ENCODE measurements at regions not wholly inside any gene's neighbourhood (a gene's known extent, or its start where the extent isn't known, plus 50 kb on each side); places are given as distances from the start of the nearest gene placed in this dataset.
"Not testable (repeated sequence)": the region's sequence is repeated elsewhere in the genome, so short reads cannot be mapped to it uniquely, and the experiment has no call there.

GRCh38 chr17:20633268-20634059 is 53.9 kb downstream of the CDRT15L2 start:
- H3K27ac ChIP-seq; in situ Hi-C loops (cut with MboI); H3K9me3 ChIP-seq (ENCODE audit: low read depth); H3K9ac ChIP-seq; H3K4me2 ChIP-seq (ENCODE audit: unreplicated experiment); H2AFZ ChIP-seq; H3K4me3 ChIP-seq; H3K9me2 ChIP-seq (ENCODE audit: insufficient read depth); H3K79me2 ChIP-seq (ENCODE audit: insufficient read depth); H4K20me1 ChIP-seq (ENCODE audit: insufficient read depth); DNase-seq; H3K4me1 ChIP-seq (ENCODE audit: insufficient read depth); H3K36me3 ChIP-seq (ENCODE audit: low read depth); H3F3A ChIP-seq (ENCODE audit: insufficient read depth); H3K27me3 ChIP-seq (replicated peaks; ENCODE audit: insufficient read depth): not testable (repeated sequence)
- WGBS, 2 experiments (ENCODE audit: low coverage in 1 of 2, low lambda C conversion rate in 2 of 2, missing lambda C conversion rate in 2 of 2): 67 to 72% methylated on average over 31 to 32 of the region's 33 CpGs

- H3K4me3 ChIP-seq; H4K20me1 ChIP-seq (ENCODE audit: insufficient read depth); H3K4me1 ChIP-seq (ENCODE audit: insufficient read depth); H3F3A ChIP-seq (ENCODE audit: insufficient read depth); H2AFZ ChIP-seq; in situ Hi-C loops (cut with MboI); H3K9me3 ChIP-seq (ENCODE audit: low read depth); H3K36me3 ChIP-seq (ENCODE audit: low read depth); H3K79me2 ChIP-seq (ENCODE audit: insufficient read depth); H3K27ac ChIP-seq; H3K9ac ChIP-seq; H3K9me2 ChIP-seq (ENCODE audit: insufficient read depth); DNase-seq; H3K27me3 ChIP-seq (replicated peaks; ENCODE audit: insufficient read depth); H3K4me2 ChIP-seq (ENCODE audit: unreplicated experiment): not testable (repeated sequence)
- 6 to 25% methylated on average over 5 to 7 of the region's 7 CpGs for WGBS, 2 experiments (ENCODE audit: low coverage in 1 of 2, low lambda C conversion rate in 2 of 2, missing lambda C conversion rate in 2 of 2)
Observed at GRCh38 chr17:20640147-20640546, 60.6 kb downstream of the CDRT15L2 start.

- H3K4me2 ChIP-seq (ENCODE audit: unreplicated experiment); H3K27me3 ChIP-seq (replicated peaks; ENCODE audit: insufficient read depth); H2AFZ ChIP-seq; H3K9me2 ChIP-seq (ENCODE audit: insufficient read depth); H3K9me3 ChIP-seq (ENCODE audit: low read depth); DNase-seq; H3K4me3 ChIP-seq; H3K36me3 ChIP-seq (ENCODE audit: low read depth); in situ Hi-C loops (cut with MboI); H3F3A ChIP-seq (ENCODE audit: insufficient read depth); H3K27ac ChIP-seq; H3K79me2 ChIP-seq (ENCODE audit: insufficient read depth); H3K9ac ChIP-seq; H4K20me1 ChIP-seq (ENCODE audit: insufficient read depth); H3K4me1 ChIP-seq (ENCODE audit: insufficient read depth): not testable (repeated sequence)
- 21 to 25% methylated on average over 12 to 13 of the region's 13 CpGs for WGBS, 2 experiments (ENCODE audit: low coverage in 1 of 2, low lambda C conversion rate in 2 of 2, missing lambda C conversion rate in 2 of 2)
Observed at GRCh38 chr17:20646661-20647272, 67.2 kb downstream of the CDRT15L2 start.

GRCh38 chr17:20649097-20649767 is 69.7 kb downstream of the CDRT15L2 start:
- H3K9me3 ChIP-seq (ENCODE audit: low read depth); H2AFZ ChIP-seq; H3K9ac ChIP-seq; H3K79me2 ChIP-seq (ENCODE audit: insufficient read depth); H3K4me1 ChIP-seq (ENCODE audit: insufficient read depth); H3F3A ChIP-seq (ENCODE audit: insufficient read depth); H3K36me3 ChIP-seq (ENCODE audit: low read depth); H3K9me2 ChIP-seq (ENCODE audit: insufficient read depth); H3K4me2 ChIP-seq (ENCODE audit: unreplicated experiment); DNase-seq; H3K27ac ChIP-seq; H4K20me1 ChIP-seq (ENCODE audit: insufficient read depth); H3K27me3 ChIP-seq (replicated peaks; ENCODE audit: insufficient read depth); H3K4me3 ChIP-seq; in situ Hi-C loops (cut with MboI): not testable (repeated sequence)
- WGBS, 2 experiments (ENCODE audit: low coverage in 1 of 2, low lambda C conversion rate in 2 of 2, missing lambda C conversion rate in 2 of 2): 50 to 53% methylated on average over 8 of the region's 8 CpGs

GRCh38 chr17:20651022-20651421 is 71.5 kb downstream of the CDRT15L2 start:
- H3K9me3 ChIP-seq (ENCODE audit: low read depth); H3K4me3 ChIP-seq; DNase-seq; H3K9ac ChIP-seq; H3K4me1 ChIP-seq (ENCODE audit: insufficient read depth); H3K4me2 ChIP-seq (ENCODE audit: unreplicated experiment); H3K36me3 ChIP-seq (ENCODE audit: low read depth); in situ Hi-C loops (cut with MboI); H3F3A ChIP-seq (ENCODE audit: insufficient read depth); H3K9me2 ChIP-seq (ENCODE audit: insufficient read depth); H3K79me2 ChIP-seq (ENCODE audit: insufficient read depth); H4K20me1 ChIP-seq (ENCODE audit: insufficient read depth); H2AFZ ChIP-seq; H3K27me3 ChIP-seq (replicated peaks; ENCODE audit: insufficient read depth); H3K27ac ChIP-seq: not testable (repeated sequence)
- 71 to 72% methylated on average over 8 of the region's 8 CpGs for WGBS, 2 experiments (ENCODE audit: low coverage in 1 of 2, low lambda C conversion rate in 2 of 2, missing lambda C conversion rate in 2 of 2)

- H2AFZ ChIP-seq; H3K4me1 ChIP-seq (ENCODE audit: insufficient read depth); H3K4me3 ChIP-seq; DNase-seq; H3K9me3 ChIP-seq (ENCODE audit: low read depth); H4K20me1 ChIP-seq (ENCODE audit: insufficient read depth); H3K36me3 ChIP-seq (ENCODE audit: low read depth); H3K9me2 ChIP-seq (ENCODE audit: insufficient read depth); H3K79me2 ChIP-seq (ENCODE audit: insufficient read depth); in situ Hi-C loops (cut with MboI); H3F3A ChIP-seq (ENCODE audit: insufficient read depth); H3K9ac ChIP-seq; H3K27me3 ChIP-seq (replicated peaks; ENCODE audit: insufficient read depth); H3K27ac ChIP-seq; H3K4me2 ChIP-seq (ENCODE audit: unreplicated experiment): not testable (repeated sequence)
- WGBS, 2 experiments (ENCODE audit: low coverage in 1 of 2, low lambda C conversion rate in 2 of 2, missing lambda C conversion rate in 2 of 2): 0 to 4% methylated on average over 2 of the region's 2 CpGs
Observed at GRCh38 chr17:20651736-20652135, 72.2 kb downstream of the CDRT15L2 start.

GRCh38 chr17:20653391-20653790 is 73.9 kb downstream of the CDRT15L2 start:
- H3K4me2 ChIP-seq (ENCODE audit: unreplicated experiment); in situ Hi-C loops (cut with MboI); H4K20me1 ChIP-seq (ENCODE audit: insufficient read depth); H3K4me3 ChIP-seq; H3K27ac ChIP-seq; H3K9me3 ChIP-seq (ENCODE audit: low read depth); H3K4me1 ChIP-seq (ENCODE audit: insufficient read depth); H2AFZ ChIP-seq; H3K9ac ChIP-seq; H3K36me3 ChIP-seq (ENCODE audit: low read depth); H3K79me2 ChIP-seq (ENCODE audit: insufficient read depth); H3K27me3 ChIP-seq (replicated peaks; ENCODE audit: insufficient read depth); H3K9me2 ChIP-seq (ENCODE audit: insufficient read depth); DNase-seq; H3F3A ChIP-seq (ENCODE audit: insufficient read depth): not testable (repeated sequence)
- 2 to 3% methylated on average over 5 of the region's 5 CpGs for whole genome bisulfite sequencing, 2 experiments (ENCODE audit: low coverage in 1 of 2, low lambda C conversion rate in 2 of 2, missing lambda C conversion rate in 2 of 2)

Data from GM23248 (cell line).